Kasumi-1 (cell line): ENCODE measurements at regions not wholly inside any gene's neighbourhood (a gene's known extent, or its start where the extent isn't known, plus 50 kb on each side); places are given as distances from the start of the nearest gene placed in this dataset.

Source experiments
- DNase-seq, 2 experiments: peaks; one replicate each; lab custom pipeline; 2025; lab: John Stamatoyannopoulos, UW

DNA sequence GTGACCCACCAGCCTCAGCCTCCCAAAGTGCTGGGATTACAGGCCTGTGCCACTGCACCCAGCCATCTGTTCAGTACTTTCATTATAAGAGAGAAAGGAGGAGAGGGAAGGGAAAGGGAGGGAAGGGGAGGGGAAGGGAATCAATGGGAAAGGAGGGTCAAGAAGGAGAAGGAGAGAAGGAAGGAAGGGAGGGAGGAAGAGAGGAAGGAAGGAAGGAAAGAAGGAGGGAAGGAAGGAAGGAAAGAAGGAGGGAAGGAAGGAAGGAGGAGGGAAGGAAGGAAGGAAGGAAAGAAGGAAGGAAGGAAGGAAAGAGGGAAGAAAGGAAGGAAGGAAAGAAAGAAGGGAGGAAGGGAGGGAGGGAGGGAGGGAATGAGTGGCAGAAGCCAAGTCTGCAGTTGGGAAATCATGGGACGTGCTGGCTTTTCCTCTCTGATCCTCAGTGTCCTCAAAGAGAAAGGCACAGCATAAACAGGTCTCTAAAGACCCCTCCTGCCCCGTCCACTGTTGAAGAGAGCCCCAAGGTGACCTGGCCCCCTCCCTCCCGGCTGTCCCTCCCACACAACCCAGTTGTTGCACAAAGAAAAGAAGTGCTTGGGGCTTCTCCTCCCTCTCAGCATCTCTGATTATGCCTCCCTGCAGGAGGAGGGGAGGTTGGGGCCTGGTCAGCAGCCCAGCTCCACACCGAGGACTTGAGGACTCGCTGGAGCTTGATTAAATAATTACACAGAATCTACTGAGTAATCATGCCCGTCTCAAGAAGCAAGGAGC lies 69.1 kb upstream of the TOP1 start:
- DNase-seq = no peak

DNA sequence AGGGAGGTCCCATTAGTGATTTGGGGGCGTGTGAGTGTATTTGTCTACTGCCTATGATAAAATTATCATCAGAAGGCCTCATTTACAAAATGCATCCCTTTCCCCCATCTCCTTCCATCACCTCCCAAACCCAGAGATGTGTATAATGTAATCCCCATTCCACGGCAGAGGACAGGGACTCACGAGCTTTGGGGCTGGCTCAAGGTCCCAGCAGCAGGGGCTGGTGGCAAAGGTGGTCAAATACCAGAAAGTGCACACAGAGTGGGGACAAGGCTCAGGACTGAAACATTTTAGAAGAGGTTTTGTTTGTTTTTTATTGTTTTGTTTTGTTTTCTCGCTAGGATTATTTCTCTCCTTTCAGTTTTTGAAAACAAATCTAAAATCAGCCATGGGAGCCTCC lies 68.5 kb upstream of the TOP1 start:
- no peak for DNase-seq

DNA sequence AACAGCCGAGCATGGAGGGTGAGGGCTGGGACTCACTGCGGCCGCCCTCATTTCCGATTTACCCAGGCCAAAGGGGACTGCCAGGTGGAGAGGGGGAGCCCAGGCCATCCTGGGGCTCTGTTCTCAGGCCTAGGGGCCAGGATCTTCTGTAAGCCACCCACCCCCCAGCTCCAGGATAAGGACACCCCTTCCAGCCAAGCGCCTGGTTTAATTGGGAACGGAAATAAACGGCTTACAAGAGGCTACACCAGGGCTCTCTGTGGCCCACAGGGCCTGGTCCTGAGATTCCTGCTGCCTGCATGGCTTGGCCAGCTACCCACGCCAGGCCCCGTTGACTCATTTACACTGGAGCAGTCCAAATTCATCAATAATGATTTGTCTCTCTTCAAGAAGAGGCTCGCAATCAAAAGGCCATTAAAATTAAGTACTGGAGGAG lies 68.1 kb upstream of the TOP1 start:
- DNase-seq = no peak

DNA sequence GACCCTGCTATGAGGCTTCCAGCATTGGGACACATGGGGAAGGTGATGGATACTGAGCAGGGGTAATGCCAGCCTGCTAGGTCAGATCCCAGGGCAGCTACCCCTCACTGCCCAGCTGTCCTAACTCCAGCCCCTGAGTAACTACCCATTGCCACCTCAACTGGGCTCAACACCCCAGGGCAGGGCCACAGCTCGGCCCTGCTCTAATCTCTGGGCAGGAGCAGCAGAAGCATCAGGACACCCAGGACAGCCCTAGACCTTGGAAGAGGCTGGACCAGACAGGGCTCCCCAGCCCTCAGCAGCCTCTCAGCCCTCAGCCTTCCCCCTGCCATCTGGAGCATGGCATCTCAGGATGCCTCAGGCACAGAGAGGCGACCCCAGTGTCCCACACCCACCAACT lies 67.4 kb upstream of the TOP1 start:
- DNase-seq = no peak

DNA sequence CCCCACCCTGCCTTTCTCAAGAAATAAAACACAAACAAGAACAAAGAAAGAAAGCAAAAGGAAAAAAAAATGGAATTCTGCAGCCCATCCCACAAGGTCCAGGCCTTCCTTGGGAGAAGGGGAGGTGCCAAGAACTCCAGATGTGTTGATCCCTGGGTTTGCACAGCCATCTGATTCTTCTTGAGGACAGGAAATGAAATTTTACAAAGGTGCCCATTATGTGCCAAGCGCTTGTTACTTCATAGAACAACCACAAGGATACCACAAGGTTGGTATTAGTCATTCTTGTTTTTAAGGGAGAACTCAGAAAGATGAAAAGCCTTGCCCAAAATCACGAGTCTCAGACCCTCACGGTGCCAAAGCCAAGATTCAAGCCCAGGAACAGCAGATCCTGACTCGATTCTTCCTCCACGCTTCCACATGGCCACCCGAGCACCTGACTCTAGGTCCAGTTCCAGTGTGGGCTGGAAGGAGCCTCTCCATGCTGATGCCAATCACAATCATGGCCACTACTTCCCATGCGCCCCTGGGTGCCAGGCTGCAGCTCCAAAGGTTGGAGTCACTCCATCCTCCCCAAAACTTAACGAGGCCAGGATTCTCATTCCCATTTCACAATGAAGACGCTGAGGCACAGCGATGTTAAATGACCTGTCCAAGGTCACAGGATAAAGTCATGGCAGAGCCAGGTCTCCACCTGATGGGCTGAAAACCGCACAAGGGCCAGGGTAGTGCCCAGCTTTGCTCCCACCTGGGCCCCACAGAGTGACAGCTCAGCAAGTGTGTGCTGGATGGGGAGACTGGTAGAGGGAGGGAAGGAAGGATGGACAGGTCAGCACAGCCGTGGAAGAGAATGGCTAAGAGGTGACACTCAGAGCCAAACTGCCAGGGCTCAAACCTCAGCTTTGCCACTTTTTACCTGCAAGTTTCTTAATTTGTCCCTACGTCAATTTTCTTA lies 66.7 kb upstream of the TOP1 start:
- no peak for DNase-seq

DNA sequence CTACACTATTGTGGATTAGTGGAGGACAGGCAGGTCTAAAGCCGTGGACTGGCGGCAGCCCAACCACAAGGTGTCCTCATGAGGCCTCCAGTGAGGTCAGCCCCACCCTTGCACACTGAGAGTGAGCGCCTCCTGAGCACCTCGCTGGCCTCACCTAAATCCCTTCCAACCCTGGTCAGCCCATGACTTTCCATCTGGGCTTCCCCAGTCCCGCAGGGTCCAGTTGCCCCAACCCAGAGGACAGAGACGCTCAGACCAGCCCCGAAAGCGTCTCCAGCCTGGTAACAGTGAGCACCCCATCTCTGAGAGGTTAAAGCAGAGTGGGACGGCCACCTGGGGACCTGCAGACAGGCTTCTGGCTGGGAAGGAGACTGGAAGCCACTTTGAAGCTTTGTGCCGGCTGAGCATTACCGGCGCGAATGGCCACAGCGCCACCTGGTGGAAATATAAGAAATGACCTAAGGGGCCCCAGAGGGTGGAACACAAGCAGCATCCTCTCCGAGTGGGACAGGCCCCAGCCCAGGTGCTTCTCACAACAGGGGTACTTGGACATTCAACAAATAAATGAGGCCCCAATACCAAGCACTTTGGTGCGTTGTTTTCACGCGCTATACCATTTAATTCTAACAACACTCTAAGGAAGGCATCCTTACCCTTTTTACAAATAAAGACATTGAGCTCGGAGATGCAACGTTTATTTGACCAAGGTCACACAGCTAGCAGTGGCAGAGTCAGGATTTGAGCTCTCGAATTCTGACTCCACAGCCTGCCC lies 65.7 kb upstream of the TOP1 start:
- DNase-seq = peak; percentile 70 to 75

DNA sequence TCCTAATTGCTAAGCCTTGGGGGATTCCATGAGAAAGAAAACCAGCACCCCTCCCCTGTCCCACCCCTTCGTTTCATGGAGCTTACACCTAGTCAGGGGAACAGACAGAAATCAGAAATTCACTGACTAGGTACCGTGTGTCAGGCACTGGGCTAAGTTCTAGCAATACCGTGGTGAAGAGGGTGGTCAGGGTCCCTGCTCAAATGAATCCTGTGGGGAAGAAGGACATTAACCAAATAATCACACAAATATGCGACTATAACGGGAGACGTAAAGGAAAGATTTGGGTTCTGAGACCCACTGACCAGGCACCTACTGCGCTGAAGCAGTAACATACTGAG lies 65.1 kb upstream of the TOP1 start:
- DNase-seq = no peak

DNA sequence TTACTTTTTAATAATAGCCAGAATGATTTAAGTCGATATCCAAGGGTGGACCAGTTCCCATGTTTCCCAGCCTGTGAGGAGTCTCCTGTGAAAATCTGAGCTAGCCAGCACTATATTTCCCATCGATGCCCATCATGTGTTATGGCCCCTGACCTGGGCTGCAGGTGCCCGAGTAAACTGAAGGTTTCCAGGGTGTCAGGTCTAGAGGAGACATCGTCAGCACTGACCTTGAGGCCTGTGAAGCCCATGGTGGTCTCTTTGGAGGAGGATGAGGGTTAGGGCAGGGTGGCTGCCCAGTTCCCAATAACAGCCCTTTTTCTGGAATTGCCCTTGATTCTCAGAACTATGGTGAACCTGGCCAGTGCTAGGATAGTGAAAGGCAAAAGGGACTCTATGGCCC lies 63.0 kb upstream of the TOP1 start:
- no peak for DNase-seq

DNA sequence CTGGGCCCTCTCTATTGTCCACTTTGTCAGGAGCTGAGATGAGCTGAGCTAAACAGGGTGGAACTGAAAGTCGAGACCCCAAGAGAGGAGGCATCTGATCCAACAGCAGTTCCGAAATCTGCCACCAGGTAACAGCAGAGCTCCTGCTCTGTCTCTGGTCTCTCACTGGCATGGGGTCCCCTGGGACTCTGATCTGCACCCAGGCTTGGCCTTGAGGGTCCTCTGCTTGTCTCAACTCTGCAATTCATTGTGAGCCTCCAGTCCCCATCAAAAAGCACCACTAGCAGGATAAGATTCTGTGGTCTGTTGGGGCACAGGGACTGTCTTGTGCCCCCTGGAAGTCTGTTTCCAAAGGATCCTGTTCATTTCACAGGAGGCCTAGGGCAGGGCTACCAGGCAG lies 62.5 kb upstream of the TOP1 start:
- DNase-seq = peak; percentile 11 to 12

DNA sequence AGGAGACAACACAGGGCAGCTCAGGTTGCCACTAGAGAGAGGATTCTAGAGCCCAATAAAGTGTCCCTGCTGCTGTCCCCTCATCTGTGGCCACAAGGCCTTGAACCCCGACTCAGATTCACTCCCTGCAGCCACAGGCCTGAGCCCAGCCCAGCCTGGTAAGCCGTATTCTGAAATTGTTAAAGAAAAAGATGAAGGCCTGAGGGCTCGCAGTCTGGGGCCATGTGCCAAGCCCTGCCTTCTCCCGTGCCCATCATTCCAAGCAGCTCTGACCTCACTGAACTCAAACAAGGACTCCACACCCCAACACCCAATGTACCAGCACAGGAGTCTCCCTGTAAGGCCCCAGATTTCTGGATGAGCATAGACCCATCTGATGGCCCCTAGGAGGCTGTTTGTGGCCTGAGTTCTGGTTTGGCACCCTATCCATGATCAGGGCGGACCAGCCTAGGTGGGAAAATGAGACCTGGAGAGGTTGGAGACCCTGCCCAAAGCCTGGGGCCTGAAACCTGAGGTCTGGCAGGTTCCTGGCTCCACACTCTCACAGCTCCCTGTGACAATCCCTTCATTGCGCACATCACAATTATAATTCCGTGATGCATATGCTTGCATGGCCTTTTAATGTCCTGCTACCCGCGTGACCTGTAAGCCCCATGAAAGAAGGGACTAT lies 62.0 kb upstream of the TOP1 start:
- no peak for DNase-seq

DNA sequence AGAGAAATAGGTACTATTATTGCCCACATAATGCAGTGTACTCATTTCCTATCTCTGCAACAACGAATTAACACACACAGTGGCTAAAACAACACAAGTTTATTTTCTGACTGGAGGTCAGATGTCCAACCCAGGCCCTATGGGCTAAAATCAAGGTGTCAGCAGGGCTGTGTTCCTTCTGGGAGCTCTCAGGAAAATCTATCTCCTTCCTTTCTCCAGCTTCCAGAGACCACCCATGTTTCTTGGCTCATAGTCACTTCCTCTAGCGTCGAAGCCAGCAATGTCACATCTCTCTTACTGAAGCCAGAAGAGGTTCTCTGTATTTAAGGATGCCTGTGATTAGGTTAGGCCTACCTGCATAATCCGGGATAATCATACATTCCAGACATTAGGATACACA lies 60.9 kb upstream of the TOP1 start:
- DNase-seq = no peak

DNA sequence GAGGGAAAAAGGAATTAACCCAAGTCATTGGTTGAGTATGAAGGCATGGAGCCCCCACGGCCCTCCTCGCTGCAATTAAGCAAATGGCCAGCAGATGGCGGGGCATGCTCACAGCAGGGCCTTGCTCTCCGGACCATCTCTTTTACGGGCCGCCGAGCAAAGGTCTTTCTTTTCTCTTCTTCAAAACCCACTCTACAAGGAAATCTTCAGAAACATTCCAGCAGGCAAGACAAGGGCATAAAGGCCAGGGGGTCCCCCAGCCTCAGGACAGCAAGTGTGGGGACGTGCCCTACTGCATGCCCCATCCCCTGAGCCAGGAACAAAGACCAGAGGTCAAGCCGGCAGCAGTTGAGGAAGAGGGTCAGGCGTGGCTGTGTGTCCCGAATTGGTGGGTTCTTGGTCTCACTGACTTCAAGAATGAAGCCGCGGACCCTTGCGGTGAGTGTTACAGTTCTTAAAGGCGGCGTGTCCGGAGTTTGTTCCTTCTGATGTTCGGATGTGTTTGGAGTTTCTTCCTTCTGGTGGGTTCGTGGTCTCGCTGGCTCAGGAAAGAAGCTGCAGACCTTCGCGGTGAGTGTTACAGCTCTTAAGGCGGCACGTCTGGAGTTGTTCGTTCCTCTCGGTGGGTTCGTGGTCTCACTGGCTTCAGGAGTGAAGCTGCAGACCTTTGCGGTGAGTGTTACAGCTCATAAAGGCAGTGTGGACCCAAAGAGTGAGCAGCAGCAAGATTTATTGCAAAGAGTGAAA lies 59.6 kb upstream of the TOP1 start:
- DNase-seq = peak; percentile 71 to 80

DNA sequence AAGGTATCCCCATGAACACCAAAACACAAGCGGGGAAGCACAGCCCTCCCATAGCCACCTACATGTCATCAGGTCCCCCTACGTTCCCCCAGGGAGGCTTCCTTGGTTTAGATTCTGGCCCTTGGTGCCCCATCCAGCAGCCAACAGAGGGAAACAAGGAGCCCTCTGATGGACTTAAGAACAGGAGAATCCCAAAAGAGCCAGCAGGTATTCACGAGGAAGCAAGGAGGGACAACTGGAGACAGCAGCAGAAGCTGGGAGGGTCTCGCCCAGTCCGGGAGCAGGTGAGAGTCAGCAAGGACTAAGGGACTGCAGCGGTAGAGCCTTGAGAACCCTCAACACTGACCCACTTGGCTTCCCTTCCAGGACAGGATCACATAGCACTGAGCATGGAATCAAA lies 58.4 kb upstream of the TOP1 start:
- peak in 1 of 2 experiments; percentile 10 for DNase-seq

DNA sequence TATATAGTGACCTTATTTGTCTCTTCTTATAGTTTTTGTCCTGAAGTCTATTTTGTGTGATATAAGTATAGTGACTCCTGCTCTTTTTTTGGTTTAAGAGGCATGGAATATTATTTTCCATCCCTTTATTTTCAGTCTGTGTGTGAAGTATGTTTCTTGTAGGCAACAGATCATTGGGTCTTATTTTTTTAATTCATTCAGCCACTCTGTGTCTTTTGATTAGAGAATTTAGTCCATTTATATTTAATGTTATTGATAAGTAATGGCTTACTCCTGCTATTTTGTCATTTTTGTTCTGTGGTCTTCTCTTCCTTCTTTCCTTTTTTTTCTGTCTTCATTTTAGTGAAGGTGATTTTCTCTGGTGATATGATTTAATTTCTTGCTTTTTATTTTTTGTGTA lies 51.4 kb upstream of the TOP1 start:
- DNase-seq = no peak

DNA sequence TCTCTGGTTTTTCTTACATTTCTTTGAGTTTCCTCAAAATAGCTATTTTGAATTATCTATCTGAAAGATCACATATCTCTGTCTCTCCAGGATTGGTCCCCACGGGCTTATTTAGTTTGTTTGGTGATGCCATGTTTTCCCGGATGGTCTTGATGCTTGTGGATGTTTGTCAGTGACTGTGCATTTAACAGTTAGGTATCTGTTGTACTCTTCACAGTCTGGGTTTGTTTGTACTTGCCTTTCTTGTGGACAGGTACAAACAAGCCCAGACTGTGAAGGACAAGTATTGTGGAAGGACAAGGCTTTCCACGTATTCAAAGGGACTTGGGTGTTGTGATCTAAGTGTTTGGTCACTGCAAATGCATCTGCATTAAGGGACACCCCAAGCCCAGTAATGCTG lies 49.9 kb upstream of the TOP1 start:
- no peak for DNase-seq
